ENCODE measurements at regions not wholly inside any gene's neighbourhood (a gene's known extent, or its start where the extent isn't known, plus 50 kb on each side); places are given as distances from the start of the nearest gene placed in this dataset.

DNA sequence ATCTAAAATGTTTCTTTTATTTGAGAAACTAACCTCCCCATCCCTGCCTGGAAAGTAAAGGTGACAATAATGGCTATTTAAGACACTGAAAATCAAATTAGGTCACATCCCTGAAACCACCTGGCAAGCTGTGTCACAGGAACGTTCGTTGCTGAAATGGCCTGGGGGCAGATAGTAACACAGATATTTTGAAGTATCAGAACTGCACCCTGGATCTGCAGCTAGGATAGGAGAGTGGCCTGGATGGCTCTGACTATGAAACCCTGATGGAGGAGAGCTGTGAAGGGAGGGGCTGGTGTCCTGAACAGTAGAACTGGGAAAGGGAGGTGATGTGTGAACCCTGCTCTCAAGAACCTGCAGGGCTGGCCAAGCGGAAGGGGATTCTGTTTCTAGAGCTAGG is 648.3 kb upstream of the CFAP20DC start:
- no peak for DNase-seq

DNA sequence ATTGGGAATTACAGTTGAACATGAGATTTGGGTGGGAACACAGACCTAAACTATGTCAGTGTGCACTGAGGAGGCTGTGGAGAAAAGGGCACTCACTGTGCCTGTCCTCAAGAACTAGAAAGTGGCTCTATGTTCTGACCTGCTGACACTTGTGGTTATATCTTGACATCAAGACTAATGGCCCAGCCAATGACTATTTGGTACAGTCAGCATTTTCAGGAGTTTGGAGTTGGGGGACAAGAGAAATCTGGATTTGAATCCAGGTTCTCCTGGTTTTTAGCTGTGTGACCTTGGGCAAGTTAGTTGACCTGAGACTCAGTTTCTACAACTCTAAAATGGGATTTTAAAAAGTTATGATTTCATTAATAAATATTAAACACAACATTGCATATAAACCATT is 647.0 kb upstream of the CFAP20DC start:
- no peak for DNase-seq

DNA sequence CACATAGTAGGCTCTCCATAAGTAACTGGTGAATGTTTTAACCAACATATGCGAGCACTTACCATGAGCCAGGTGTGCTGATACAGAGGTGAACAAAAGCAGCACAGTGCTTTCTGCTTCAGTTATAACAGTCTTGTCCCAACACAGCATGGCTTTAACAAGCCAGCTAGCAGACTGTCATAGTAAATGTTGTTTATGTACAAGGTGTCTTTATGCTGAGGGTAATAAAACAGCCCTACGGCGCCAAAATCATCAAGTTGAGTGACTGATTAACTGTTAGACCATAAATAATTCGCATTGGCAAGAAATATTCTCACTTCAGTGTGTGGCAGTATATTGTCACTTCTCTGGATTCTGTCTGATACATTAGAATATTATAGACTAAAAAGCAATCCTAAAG is 646.0 kb upstream of the CFAP20DC start:
- no peak for DNase-seq

DNA sequence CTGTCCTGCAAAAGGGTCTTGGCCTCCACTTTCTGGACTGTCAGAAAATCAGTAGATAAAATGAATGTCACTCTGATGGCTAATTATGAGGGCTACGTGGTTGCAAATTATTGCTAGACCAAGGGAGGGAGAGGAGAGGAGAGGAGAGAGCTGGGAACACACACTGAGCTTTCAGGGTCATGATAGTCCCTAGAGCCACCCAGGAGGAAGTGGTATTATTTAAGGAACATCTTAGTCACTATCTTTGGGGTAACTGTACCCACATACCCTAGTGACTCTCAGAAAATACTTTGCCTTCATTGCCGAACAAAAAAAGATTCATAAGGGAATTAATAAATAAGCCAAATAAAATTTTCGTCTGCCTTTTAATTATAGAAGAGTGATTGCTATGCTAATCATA is 642.3 kb upstream of the CFAP20DC start:
- no peak for DNase-seq

DNA sequence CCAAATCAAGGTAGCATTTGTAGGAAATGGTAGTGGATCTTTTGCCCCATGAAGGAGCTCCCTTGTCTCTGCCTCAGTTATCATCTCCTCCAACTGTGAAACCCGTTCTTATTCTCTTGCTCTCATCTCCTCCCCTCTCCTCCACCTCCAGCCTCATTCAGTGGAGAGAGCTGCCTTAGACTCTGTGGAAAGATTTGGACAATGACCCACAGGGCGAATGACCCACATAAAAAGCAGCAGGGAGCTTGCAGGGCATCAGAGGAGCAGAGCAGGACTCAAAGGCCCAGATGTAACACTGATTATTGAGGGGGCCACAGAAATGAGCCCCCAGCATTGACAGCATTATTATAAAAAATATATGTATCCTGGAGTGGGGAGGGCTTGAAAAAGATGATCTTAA is 641.1 kb upstream of the CFAP20DC start:
- DNase-seq = no peak

DNA sequence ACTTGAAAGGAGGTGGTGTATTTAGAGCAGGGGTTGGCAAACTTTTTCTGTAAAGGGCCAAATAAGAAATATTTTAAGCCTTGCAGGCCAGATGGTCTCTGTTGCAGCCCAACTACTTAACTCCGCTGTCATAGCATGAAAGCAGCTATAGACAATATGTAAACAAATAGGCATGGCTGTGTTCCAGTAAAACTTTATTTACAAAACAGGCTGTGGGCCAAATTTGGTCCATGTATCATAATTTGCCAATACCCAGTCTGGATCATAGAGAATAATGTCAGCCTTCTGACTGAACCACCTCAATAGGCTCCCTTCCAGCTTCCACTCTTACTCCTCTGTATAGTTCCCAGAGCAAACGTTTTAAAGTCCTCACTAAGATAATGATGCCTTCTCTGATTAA is 638.8 kb upstream of the CFAP20DC start:
- no peak for DNase-seq

DNA sequence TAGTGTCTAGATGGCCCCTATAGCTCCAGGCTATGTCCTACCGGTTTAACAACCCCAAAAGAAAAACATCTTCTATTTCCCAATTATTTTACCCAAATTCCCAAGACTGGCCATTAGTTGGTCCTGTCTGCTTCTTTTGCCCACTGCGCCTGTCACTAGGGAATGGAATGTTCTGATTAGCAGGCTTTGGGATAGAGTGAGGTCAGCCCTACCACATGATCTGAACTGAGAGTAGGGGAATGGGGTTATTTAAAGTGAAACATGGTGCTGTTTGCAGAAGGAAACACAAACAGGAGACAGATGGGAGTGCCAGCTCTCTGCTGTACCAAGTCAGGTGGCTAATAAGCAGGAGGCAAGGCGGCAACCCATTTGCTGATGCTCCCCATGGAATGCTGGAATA is 635.6 kb upstream of the CFAP20DC start:
- no peak for DNase-seq

DNA sequence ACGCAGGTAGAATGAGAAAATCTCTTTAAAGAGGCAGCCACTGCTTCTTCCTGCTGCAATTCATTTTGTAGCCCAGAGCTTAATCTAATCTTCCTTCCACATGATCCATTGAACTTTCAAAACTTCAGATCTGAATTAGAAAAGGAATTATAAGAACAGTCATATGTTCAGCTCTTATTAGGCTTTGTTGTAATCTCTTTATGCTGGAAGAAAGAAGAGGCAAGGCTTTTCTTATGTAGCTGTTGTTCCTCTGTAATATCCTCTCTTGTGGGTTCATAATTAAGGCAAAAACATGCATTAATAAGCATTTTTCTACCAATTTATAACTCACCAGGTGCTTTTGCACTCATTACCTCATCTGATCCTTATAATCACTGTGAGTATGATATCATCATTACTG is 634.9 kb upstream of the CFAP20DC start:
- no peak for DNase-seq

DNA sequence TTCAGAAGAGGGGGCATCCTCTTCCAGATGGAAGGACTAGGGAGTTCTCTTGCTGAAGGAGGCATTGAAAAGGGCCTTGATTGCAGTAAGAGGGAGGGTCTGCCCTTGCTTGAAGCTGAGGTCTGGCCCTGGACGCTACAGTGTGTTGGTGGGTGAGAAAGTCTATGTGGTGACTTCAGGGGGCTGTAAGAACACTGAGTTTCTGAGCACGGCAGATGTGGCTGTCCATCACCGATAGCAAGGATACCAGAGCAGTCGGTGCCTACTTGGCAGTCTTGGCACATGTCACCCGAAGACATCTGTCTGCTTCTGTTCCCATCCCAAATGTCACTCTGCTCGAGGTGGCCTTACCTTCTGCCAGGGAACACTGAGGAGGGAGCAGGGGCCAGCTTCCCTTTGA is 631.1 kb upstream of the CFAP20DC start:
- DNase-seq = no peak

DNA sequence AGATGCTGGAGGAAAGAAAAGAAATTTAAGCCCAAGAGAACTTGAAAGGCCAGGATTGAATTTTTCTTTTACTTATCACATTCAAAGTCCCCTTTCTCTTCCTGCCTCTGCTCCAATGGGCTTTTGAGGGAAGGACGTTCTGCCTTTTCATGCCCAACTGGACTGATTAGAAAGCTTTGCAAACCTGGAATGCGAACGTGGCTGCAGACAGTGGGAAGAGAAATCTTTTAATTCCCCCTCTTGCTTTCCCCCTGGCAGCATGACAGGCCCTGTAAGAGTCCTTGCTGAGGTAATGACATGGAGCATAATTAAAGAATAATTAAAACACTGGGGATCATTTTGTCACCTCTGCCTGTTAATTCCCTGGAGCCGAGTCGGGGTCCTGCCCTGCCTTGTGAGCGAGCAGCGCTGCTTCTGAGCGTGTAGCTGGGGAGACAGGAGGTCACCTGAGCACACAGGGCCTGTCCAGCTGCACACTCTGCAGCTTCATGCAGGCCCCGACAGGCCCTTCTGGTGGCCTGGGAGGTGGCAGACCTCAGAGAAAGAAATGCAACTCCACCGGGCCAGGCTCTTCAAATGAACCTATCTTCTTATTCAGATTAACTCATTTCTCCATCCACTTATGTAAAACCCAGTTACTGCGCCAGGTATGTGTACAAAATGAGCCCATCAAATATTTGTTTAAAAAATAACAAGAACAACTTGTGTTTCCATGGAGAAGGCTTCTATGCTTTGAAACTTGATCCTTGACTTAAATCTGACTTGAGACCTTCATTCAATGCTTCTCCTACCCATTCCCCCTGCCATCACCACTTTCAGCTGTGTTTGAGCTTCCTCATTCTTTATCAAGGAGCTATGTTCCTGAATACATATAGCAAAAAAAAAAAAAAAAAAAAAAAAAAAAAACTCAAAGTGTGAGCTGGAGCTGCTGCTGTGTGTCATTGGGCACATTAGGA is 628.2 kb upstream of the CFAP20DC start:
- DNase-seq = no peak

DNA sequence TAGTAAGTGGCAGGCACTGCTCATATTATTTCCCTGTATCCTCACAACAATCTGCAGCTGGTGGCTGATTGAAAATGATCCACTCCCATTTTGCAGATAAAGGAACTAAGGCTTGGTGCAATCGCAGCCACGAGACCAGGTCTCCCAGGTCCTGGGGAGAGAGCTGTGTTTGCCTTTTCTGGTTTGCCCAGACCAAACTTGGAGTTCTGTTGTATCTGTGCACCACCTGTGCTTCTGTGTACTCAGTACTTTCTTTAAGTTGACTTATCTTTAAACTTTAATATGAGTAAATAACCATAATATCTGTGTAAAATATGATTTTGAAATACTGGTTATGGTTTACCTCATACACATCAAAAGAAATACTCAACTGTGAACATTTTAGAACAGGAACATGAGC is 625.7 kb upstream of the CFAP20DC start:
- no peak for DNase-seq

DNA sequence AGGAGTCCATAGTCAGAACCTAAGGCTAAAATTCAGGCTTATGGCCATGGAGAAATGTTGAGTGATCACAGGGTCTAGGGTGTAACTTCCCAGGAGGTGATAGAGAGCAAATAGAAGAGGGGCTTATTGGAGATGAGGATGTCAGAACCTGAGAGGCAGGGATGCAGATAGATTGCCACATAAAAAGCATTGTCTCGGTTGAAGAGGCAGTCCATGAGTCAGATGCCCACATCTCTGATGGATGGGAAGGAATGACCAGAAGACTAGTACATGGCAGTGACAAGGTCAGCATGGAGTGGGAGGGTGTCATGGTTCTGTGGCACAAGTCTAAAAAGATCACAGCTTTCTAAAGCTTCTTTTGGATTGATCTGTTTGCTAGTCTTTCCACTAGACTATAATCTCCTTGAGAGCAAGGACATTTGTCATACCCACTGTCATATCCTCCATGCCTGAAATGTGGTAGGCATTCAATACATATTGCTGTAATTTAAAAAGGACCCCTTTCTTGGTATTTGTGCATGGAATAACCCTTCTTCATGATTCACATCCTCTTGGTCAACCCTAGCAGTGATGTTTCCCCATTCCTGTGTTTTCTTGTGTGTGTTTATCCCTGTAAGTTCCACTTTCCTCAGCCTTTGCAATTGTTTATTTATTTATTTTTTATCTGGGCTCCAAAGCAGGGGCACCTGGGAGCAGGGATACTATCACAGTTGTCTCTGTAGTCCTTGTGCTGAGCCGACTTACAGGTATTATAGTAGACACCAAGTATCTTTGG is 613.4 kb upstream of the CFAP20DC start:
- DNase-seq = no peak

DNA sequence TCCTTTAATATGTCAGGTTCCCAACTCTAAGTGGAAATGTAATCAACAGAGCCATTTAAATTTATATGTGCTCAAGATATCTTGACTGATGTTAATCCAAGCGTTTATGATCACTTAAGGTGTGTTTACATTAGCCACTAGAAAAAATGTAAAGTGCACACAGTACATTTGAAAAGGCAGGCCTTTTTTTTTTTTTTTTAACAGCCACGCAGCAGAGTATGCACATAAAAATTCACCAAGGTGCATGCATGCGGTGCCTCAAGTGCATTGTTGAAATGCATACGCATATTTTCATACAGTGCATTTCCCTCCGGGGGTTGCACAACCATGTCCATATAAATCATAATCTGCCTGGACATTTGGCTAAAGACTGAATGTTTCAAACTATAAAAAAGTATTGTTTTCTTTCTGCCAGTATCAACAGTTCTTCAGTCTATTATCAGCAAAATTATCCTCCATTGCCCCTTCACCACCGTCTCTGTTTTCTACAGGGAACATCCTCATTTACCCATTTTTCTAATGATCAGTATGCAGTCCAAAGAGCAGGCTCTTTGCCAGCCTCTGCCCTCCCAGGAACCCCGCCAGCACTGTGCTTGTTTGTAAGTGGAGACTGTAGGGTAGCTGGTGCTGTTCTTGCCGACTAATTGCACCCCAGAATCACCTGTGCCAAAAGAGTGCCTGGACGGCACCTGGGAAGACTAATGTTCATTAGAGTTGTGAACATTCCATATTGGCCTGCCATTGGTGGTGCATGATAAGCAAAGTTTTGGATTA is 611.2 kb upstream of the CFAP20DC start:
- no peak for DNase-seq

DNA sequence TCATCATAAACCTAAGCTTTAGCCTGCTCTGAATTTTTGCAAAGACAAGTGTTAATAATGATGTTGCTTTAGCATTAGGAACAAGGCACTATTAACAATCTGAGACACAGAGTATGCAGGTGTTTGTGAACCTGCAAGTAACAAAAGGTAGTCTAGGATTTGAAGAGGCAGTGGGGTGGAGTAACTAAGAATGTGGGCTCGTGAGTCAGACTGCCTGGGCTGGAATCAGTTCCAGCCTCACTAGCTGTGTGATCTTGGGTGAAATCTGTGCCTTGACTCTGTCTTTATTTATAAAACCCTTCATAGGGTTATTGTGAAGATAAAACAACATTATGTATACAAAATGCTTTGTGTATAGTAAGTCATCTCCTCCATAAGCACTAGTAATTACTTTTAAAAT is 610.6 kb upstream of the CFAP20DC start:
- no peak for DNase-seq

DNA sequence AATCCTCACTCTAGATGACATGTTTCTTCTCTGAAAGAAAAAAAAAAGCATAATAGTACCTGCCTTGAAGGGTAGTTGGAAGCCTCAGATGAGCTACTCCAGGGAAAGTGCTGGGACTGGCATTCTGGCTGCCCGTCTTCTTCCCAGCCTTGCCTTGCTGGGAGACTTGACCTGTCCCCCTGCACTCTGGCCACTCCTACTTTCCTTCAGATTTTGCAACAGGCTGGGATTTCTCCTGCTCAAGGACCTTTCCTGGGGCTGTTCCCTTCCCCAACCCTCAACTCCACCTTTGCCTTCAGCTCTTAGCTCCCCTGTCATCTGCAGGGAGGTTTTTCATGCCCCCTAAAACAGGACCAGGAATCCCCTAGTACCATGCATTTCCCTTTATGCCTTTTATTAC is 609.9 kb upstream of the CFAP20DC start:
- no peak for DNase-seq

DNA sequence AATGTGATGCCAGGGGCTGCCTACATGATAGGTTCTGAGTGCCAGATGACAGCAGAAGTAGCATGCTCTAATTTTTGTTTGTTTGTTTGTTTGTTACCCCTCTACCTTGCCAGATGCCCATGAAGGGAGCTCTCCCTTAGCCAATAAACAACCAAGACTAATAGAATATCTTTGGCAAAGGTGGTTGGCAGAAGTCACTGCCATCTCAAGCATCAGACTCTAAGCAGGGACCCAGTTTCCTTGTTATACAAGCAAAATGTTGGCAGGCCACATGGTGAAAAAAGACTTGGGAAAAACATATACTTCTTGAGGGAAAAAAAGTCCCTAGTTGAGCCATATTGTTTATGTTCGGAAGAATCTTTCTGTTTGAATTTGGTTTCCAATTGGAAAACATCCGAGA is 609.0 kb upstream of the CFAP20DC start:
- DNase-seq = no peak

DNA sequence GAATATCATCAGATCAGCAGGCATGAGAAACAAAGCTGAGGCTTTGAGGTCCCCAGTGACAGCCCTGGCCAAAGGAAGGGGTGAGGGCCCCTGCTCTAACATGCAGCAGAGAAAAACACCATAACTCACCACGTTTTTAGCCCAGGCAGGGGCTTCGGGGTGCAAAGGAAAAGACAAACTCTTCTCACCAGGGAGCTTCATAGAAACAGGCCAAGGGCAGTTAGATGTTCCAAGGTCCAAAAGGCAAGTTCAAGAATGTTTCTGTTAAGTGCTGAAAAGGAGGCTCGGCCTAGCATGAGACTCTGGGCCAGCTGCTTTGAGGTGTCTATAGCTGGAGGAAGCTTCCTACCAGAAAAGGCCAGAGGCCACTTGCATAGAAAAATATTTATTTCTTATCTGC is 608.4 kb upstream of the CFAP20DC start:
- DNase-seq = no peak

DNA sequence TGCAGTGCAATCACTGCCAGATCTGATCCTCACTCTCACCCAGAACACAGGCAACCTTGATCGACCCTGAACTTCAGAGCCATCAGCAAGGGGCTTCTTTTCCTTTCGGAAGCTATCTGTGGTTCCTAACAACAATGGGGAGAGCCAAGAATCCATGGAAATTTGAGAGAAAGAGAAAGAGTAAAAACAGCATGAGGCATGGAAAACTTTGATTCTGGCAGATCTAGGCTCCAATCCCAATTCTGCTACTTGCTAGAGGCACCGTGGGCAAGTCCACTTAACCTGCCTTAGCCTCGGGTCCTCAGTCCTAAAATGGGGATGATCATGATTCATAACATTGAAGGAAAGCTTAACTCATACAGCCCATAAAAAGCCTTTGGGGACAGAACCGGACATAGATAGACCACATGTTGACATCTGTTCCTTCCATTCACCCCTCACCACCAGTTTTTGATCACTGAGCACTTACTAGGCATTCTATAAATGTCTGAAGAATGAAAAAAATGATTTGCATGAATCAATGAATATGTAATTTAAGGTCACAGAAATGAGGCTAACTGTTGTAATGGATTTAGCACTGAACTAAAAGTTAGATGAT is 605.7 kb upstream of the CFAP20DC start:
- DNase-seq = peak; percentile 3

DNA sequence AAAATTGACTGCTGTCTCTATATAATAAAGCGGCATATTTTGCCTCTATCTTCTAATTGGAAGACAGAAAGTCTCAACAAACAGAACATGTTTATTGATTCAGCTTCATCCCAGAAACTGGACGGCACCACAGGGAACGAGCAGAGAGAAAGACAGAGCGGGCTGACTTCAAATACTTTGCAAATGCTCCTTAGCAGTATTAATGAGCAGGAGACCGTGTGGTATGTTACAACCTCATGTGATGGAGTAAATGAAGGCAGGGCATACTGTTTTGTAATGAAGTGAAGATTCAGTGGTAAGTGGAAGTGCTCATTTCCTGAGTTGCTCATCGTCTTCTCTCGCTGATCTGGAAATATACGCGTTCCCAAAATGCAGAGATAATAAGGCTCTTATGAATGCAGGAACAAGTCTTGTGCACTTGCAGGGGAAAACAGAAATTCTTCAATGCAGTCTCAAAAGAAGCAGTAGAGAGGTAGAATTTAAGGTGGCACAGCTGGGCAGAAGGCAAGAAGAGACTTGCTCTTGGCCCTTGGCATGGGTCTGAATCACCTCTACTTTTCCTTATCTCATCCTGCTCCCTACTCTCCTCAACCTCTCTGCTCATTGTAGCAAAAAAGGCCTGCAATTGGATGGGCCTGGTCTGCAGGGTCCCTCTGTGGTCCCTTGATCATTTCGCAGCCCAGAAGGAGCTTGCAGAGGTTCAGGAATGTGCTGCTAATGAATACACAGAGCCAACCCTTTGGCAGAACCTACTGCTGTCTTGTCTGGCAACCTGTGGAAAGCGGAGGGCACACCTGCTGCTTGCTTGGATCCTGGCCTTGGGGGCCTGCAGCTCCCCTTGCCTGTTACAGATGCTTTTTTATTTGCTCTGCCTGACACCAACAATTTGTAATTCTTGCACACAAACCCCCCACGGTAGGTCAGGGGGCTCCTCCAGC is 604.9 kb upstream of the CFAP20DC start:
- DNase-seq = no peak

DNA sequence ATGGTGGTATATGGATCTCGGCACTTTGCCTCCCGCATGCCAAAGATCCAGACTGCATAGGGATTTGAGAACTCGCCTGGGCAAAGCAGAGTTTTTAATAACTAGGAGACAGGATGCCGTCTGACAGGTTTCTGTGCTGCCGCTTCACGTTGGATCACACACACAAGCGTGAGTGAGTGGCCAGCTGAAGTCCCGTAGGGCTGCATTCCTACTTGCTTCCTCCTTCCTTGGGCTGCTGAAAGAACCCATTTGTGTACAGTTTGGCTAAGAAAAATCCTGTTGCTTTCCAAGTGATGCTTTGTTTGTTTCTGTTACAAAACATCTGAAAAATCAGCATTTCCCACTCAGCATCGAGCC is 604.3 kb upstream of the CFAP20DC start:
- DNase-seq = peak; percentile 17

DNA sequence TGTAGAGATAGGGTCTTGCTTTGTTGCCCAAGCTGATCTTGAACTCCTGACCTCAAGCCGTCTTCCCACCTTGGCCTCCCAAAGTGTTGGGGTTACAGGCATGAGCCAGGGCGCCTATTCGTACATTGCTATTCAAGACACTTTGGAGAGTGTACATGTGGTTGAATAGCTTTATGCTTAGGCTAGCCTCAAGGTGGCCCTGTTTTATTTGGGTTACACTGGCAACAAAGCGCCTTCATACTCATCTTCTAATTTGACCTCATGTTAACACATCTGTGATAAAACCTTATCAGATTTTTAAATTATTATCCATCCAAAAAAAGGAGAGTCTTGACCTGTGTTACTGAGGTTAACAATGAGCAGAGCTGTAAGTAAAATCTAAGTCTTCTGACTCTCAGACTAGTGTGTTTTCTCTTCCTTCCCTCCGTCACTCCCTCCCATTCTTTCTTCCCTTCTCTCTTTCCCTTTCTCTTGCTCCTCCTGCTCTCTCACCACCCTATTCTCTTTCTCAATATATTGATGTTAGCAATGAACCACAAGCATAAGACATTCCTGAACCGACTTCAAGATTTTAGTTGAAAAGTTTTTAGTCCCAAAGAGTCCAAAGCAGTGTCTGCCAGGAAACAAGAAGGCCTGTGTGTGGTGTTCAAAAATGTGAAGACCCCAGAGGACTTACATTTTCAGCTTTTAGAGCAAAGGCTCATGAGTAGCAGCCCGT is 603.7 kb upstream of the CFAP20DC start:
- DNase-seq = no peak

Data from fibroblast of skin of back (primary cell).